SK-N-SH (cell line): ENCODE measurements at regions not wholly inside any gene's neighbourhood (a gene's known extent, or its start where the extent isn't known, plus 50 kb on each side); places are given as distances from the start of the nearest gene placed in this dataset.

Experiments
- CTCF ChIP-seq: fragments of 200-600 bp; sonication (generic); IDR thresholded peaks from 2 replicates; pipeline ENCODE4 v1.6.1; 2017; ENCODE audit warnings: antibody characterized with exemption, mild to moderate bottlenecking, moderate library complexity
- ELF1 ChIP-seq: IDR thresholded peaks from 2 replicates; pipeline ENCODE4 v1.4.0; 2012
- EZH2phosphoT487 ChIP-seq: fragments of 200-600 bp; sonication (generic); IDR thresholded peaks from 2 replicates; pipeline ENCODE4 v1.6.1; 2017; ENCODE audit warnings: low read depth, mixed run types, mild to moderate bottlenecking, antibody characterized with exemption, moderate library complexity, borderline replicate concordance
- FOSL2 ChIP-seq: IDR thresholded peaks from 2 replicates; pipeline ENCODE4 v1.4.0; 2012; ENCODE audit warnings: low read depth, mild to moderate bottlenecking, moderate library complexity, borderline replicate concordance
- JUND ChIP-seq: IDR thresholded peaks from 2 replicates; pipeline ENCODE4 v1.4.0; 2012
- POLR2AphosphoS5 ChIP-seq: IDR thresholded peaks from 2 replicates; pipeline ENCODE4 v1.6.1; 2012; ENCODE audit warnings: low read depth, low read length
- RCOR1 ChIP-seq: fragments of 150-350 bp; IDR thresholded peaks from 2 replicates; pipeline ENCODE4 v1.6.1; 2017; ENCODE audit warnings: antibody characterized with exemption, low read length
- RFX5 ChIP-seq: IDR thresholded peaks from 2 replicates; pipeline ENCODE4 v1.6.1; 2012; ENCODE audit warnings: mild to moderate bottlenecking, improper control_type of control experiment, low read length
- USF1 ChIP-seq: IDR thresholded peaks from 2 replicates; pipeline ENCODE4 v1.4.0; 2012; ENCODE audit warnings: low read depth, borderline replicate concordance

GRCh38 chr2:14137643-14138042 is 494.9 kb upstream of the LRATD1 start:
- TF ChIP-seq RFX5 (no peak), CTCF (0 out of 2 replicates have a peak, but pooled peaks have one; percentile 13), POLR2AphosphoS5 (no peak), JUND (no peak), RCOR1 (no peak), USF1 (no peak), EZH2phosphoT487 (no peak), FOSL2 (no peak), ELF1 (no peak)
